Endodermal cell (in vitro differentiated cells): ENCODE measurements at regions not wholly inside any gene's neighbourhood (a gene's known extent, or its start where the extent isn't known, plus 50 kb on each side); places are given as distances from the start of the nearest gene placed in this dataset.

Experiments
- DNase-seq: peaks from one replicate; pipeline ENCODE4 v3.0.0-alpha.2; 2017
- H3K27ac ChIP-seq: 2 replicates; pipeline ENCODE4 v1.5.1; 2013; ENCODE audit warnings: mild to moderate bottlenecking, low read depth, low read length, moderate library complexity
- H3K27me3 ChIP-seq: 2 replicates; pipeline ENCODE4 v1.6.1; 2013; ENCODE audit warnings: mild to moderate bottlenecking, low read length, moderate library complexity; ENCODE audit not compliant: insufficient read depth, control insufficient read depth, poor library complexity, severe bottlenecking
- H3K36me3 ChIP-seq: 2 replicates; pipeline ENCODE4 v1.7.0; 2013; ENCODE audit warnings: mild to moderate bottlenecking, low read length, moderate library complexity; ENCODE audit not compliant: control insufficient read depth, insufficient read depth
- H3K4me1 ChIP-seq: one replicate; pipeline ENCODE4 v1.7.0; 2013; ENCODE audit warnings: low read length; ENCODE audit not compliant: control insufficient read depth, insufficient read depth
- H3K4me3 ChIP-seq: 2 replicates; pipeline ENCODE4 v1.5.1; 2013; ENCODE audit warnings: mild to moderate bottlenecking, low read length, moderate library complexity
- H3K9ac ChIP-seq: 2 replicates; pipeline ENCODE4 v1.6.1; 2013; ENCODE audit warnings: mild to moderate bottlenecking, low read length, moderate library complexity; ENCODE audit not compliant: poor library complexity, severe bottlenecking; ENCODE audit errors: extremely low read depth
- H3K9me3 ChIP-seq: 2 replicates; pipeline ENCODE4 v1.6.1; 2013; ENCODE audit warnings: mild to moderate bottlenecking, low read length, moderate library complexity; ENCODE audit not compliant: control insufficient read depth
- H3K27ac Mint-ChIP-seq: 2 replicates; pipeline ENCODE4 v1.8.0; 2020; ENCODE audit warnings: mixed read lengths
- H3K27me3 Mint-ChIP-seq: 2 replicates; pipeline ENCODE4 v1.8.0; 2021; ENCODE audit warnings: mild to moderate bottlenecking, mixed read lengths; ENCODE audit not compliant: insufficient read depth
- H3K36me3 Mint-ChIP-seq: 2 replicates; pipeline ENCODE4 v1.8.0; 2020; ENCODE audit warnings: low read depth, mixed read lengths
- H3K4me1 Mint-ChIP-seq: 2 replicates; pipeline ENCODE4 v1.8.0; 2020; ENCODE audit warnings: mixed read lengths
- H3K4me3 Mint-ChIP-seq: 2 replicates; pipeline ENCODE4 v1.8.0; 2020; ENCODE audit warnings: mild to moderate bottlenecking, moderate library complexity, mixed read lengths
- H3K9me3 Mint-ChIP-seq: 2 replicates; pipeline ENCODE4 v1.8.0; 2020; ENCODE audit warnings: mild to moderate bottlenecking, mixed read lengths
- whole genome bisulfite sequencing, 2 experiments: methylation state at CpG; one replicate each; pipeline versions ENCODE4 v1.1.5 to v1.1.7; 2013; ENCODE audit warnings: missing lambda C conversion rate in 2 of 2, mixed read lengths in 1 of 2; ENCODE audit not compliant: insufficient coverage in 1 of 2, insufficient read length in 1 of 2; 5-methylcytosine and 5-hydroxymethylcytosine counted together
- TF ChIP-seq, protein P1 (sequence below): fragments of 200-600 bp; sonication (generic); conservative IDR thresholded peaks from 2 replicates; pipeline ENCODE4 v1.5.0; 2021; ENCODE audit warnings: antibody characterized with exemption, mild to moderate bottlenecking

DNA sequence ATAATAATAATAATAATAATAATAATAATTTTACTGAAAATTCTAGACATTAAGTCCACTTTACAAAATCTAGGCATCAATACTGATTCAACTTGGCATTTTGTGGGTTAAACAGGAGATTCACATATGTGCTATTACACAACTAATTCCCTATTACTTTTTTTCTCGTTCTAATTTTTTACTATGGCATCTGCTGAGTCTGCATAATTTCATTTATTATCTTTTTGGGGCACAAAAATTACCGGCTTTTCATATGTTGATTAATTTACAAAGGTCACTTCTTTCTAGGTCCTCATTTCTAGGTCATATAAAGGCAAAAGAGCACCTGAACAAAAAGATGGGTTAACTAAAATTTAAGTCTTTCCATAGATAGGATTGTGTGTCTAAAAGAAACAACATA, 1357.8 kb upstream of the ADGRB3 start:
- no peak for DNase-seq
- TF ChIP-seq, protein P1, sequence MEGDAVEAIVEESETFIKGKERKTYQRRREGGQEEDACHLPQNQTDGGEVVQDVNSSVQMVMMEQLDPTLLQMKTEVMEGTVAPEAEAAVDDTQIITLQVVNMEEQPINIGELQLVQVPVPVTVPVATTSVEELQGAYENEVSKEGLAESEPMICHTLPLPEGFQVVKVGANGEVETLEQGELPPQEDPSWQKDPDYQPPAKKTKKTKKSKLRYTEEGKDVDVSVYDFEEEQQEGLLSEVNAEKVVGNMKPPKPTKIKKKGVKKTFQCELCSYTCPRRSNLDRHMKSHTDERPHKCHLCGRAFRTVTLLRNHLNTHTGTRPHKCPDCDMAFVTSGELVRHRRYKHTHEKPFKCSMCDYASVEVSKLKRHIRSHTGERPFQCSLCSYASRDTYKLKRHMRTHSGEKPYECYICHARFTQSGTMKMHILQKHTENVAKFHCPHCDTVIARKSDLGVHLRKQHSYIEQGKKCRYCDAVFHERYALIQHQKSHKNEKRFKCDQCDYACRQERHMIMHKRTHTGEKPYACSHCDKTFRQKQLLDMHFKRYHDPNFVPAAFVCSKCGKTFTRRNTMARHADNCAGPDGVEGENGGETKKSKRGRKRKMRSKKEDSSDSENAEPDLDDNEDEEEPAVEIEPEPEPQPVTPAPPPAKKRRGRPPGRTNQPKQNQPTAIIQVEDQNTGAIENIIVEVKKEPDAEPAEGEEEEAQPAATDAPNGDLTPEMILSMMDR, result no peak
- Histone ChIP-seq H3K27ac (no peak overlapping the region), H3K4me3 (no peak overlapping the region), H3K9me3 (no peaks in the 10 kb centered on the region), H3K9ac (no peak overlapping the region), H3K27me3 (no peaks in the 10 kb centered on the region), H3K36me3 (no peaks in the 10 kb centered on the region), H3K4me1 (no peaks in the 10 kb centered on the region)
- Mint-ChIP-seq H3K4me1 (no peaks in the 10 kb centered on the region), H3K36me3 (no peaks in the 10 kb centered on the region), H3K27ac (no peak overlapping the region), H3K9me3 (no peaks in the 10 kb centered on the region), H3K27me3 (no peaks in the 10 kb centered on the region), H3K4me3 (no peak overlapping the region)
- WGBS, 2 experiments, result 86% methylated on average over 2 of the region's 2 CpGs; no CpG with 5 or more reads in 1 of the 2 experiments

DNA sequence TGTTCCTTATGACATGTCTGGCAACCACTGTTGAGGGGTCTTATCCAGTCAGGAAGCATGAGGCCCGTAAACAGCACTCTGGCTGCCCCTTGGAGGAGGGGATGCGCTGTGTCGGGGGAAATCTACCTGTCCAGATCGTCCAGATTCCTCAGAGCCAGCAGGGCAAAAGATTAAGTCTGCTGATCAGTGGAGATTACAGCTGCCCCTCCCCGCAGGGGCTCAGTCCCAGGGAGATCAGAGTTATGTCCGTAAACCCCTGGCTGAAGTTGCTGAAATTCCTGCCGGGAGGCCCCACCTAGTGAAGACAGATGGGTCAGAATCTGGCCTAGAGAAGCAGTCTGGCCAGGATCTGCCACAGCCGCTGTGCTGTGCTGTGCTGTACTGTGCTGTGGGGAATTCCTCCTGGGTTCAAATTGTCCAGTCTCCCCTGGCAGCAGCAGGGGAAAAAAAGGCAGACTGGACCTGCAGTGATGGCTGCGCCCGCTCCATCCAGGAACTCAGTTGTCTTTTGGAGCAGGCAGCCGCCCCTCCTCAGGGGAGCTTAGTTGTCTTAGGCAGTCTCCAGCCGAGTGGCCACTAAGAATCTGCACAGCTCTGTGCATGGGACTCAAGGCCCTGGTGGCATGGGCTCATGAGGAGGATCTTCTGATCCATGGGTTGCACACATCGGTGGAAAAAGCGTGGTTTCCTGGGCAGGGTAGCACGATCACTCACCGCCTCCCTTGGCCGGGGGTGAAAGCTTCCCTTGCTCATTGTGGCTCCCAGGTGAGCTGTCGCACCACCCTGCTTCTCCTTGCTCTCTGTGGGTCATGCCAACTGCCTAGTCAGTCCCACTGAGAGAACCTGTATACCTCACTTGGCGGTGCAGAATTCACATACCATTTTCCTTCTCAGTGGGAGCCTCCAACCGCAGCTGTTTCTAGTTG, 1368.8 kb upstream of the ADGRB3 start:
- no peaks in the 10 kb centered on the region for H3K27me3 ChIP-seq
- peak; percentile 52 for DNase-seq
- H3K27me3 Mint-ChIP-seq, result no peaks in the 10 kb centered on the region
- H3K4me1 Mint-ChIP-seq, result peaks cover 7% of the 10 kb centered on the region
- WGBS, 2 experiments, result 90 to 93% methylated on average over 9 to 20 of the region's 20 CpGs
- H3K36me3 Mint-ChIP-seq, result no peaks in the 10 kb centered on the region
- no peak overlapping the region for H3K27ac Mint-ChIP-seq
- H3K9me3 ChIP-seq, result no peaks in the 10 kb centered on the region
- no peak overlapping the region for H3K27ac ChIP-seq
- H3K9me3 Mint-ChIP-seq, result peaks cover 4% of the 10 kb centered on the region
- TF ChIP-seq, protein P1, result no peak
- H3K36me3 ChIP-seq, result no peaks in the 10 kb centered on the region
- H3K4me3 Mint-ChIP-seq, result no peak overlapping the region
- H3K4me3 ChIP-seq, result no peak overlapping the region
- H3K4me1 ChIP-seq, result peaks cover 3% of the 10 kb centered on the region
- H3K9ac ChIP-seq, result no peak overlapping the region

DNA sequence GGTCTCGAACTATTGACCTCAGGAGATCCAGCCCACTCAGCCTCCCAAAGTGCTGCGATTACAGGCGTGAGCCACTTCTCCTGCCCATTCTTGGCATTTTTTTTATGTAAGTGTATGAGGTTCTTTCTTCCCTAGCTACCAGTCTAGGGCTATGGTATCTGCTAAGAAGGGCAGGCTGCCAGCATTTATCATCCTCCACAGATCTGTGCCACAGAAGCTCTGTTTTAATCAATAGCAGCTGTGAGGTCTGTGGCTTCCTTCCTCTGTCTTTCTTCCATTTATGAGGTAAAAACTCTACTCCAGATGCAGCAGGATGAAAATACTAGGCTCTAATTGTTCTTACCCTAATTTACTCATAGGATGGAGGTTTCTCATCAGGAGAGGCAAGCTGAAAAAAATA, 1382.4 kb upstream of the ADGRB3 start:
- no peaks in the 10 kb centered on the region for H3K36me3 Mint-ChIP-seq
- 94% methylated on average over 3 of the region's 3 CpGs for WGBS, 2 experiments
- H3K27me3 Mint-ChIP-seq, result no peaks in the 10 kb centered on the region

More for the DNA sequence above, 1382.4 kb upstream of the ADGRB3 start:
- Histone ChIP-seq H3K4me1 (no peaks in the 10 kb centered on the region), H3K4me3 (no peak overlapping the region), H3K9ac (no peak overlapping the region), H3K9me3 (no peaks in the 10 kb centered on the region), H3K36me3 (no peaks in the 10 kb centered on the region), H3K27ac (no peak overlapping the region), H3K27me3 (no peaks in the 10 kb centered on the region)
- Mint-ChIP-seq H3K4me1 (no peaks in the 10 kb centered on the region), H3K9me3 (no peaks in the 10 kb centered on the region), H3K27ac (no peak overlapping the region), H3K4me3 (no peak overlapping the region)
- DNase-seq, result no peak
- TF ChIP-seq, protein P1, result no peak
